ENCODE measurements at regions not wholly inside any gene's neighbourhood (a gene's known extent, or its start where the extent isn't known, plus 50 kb on each side); places are given as distances from the start of the nearest gene placed in this dataset.

DNA sequence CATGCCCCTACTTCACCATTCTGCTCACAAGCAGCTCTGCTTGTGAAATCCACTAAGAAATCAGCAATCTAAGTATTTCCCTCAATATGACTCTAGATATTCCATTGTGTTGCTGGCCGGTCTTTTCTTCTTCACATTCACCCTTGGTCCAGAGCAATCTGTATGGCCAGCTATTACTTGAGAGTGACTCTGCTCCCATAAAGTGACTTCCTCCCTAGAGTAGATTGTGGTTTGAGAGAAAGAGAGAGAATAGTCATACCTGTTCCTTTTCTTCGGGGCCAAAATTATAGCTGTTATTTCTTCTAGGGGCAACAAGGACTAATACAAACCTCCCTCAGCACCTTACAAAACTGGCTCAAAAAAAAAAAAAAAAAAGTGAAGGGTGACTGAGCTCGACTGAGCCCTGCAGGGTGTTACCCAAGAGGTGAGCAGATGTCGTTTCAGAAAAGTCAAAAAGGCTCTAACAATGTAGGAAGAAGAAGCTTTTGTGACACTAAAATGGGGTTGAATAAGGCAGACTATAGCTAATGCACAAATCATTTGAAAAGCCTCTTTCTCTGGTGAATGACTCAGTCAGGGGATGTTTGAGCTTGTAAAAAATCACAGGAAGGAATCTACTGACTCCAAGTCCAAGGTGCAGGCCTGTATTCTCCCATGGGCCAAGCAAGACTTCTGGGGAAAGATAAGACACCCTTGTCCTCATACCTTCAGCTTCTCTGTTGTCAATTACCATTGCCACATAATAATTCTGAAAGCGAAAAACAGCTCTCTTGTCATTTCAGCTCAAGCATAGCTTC, 161.0 kb upstream of the SLC24A5 start:
- Histone ChIP-seq H3K27ac (replicated peaks) (no peak overlapping the region), H3K9me3 (replicated peaks) (no peaks in the 10 kb centered on the region), H3K36me3 (no peaks in the 10 kb centered on the region), H3K4me3 (no peak overlapping the region), H3K27me3 (ENCODE audit: low read depth) (no peaks in the 10 kb centered on the region), H3K4me1 (no peaks in the 10 kb centered on the region)
- no peak for DNase-seq
- TF ChIP-seq, protein P1, sequence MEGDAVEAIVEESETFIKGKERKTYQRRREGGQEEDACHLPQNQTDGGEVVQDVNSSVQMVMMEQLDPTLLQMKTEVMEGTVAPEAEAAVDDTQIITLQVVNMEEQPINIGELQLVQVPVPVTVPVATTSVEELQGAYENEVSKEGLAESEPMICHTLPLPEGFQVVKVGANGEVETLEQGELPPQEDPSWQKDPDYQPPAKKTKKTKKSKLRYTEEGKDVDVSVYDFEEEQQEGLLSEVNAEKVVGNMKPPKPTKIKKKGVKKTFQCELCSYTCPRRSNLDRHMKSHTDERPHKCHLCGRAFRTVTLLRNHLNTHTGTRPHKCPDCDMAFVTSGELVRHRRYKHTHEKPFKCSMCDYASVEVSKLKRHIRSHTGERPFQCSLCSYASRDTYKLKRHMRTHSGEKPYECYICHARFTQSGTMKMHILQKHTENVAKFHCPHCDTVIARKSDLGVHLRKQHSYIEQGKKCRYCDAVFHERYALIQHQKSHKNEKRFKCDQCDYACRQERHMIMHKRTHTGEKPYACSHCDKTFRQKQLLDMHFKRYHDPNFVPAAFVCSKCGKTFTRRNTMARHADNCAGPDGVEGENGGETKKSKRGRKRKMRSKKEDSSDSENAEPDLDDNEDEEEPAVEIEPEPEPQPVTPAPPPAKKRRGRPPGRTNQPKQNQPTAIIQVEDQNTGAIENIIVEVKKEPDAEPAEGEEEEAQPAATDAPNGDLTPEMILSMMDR (IDR thresholded peaks at IDR 0.05; ENCODE audit: borderline replicate concordance): no peak
- intact Hi-C loops (cut with micrococcal nuclease): no loop called here

DNA sequence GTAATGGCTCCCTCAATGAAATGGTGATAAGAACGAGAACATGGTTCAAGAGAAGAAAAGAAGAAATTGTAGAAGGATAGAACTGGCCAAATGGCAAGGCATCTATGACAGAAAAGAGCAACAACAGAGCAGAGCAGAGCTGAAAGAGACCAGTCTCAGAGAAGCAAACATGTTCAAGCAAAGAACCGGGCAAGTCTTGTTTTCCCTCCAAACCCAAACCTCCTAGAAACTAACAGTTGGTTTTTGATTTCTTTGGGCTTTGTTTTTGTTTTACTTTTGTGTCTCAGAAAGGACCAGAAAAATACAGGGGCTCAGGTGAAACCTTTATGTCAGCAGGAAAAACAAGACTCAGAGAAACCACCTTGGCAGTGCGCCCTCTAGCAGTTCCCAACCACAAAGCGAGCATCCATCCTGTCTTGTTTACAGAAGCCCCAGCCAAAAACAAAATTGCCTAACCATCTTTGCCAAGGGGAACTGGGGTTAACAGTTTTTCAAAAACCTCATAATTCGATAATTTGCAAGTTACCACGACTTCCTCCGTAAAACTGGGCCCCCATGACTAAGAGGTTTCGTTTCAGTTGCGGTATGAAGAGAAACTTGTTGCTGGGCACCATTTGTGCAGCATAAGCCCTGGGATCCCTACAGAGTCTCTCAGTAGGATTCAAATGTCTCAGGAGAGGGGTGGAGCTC, 159.2 kb upstream of the SLC24A5 start:
- intact Hi-C loops (cut with micrococcal nuclease): no loop called here

DNA sequence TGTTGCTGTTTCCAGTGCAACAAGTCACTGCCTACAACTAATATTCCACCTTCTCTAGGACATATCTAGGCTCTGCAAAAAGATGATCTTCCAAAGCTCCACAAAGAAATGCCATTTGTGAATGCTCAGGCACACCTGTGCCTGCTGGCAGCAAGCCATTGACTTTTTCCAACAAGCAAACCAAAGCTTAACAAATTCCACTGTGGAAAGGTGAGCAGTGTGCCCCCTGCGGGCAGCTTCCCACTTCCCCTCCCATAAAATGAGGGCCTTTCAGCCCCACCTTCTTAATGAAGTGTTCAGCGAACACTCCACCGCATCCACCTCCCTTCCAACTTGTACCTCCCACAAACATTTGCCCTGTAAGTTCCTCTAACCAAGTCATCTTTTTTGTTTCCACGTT, 157.5 kb upstream of the SLC24A5 start:
- intact Hi-C loops (cut with micrococcal nuclease): no loop called here
- no peak overlapping the region for H3K27ac ChIP-seq (replicated peaks)
- no peaks in the 10 kb centered on the region for H3K27me3 ChIP-seq (ENCODE audit: low read depth)
- no peaks in the 10 kb centered on the region for H3K36me3 ChIP-seq
- no peak overlapping the region for H3K4me3 ChIP-seq
- no peaks in the 10 kb centered on the region for H3K4me1 ChIP-seq
- no peak for DNase-seq
- TF ChIP-seq, protein P1 (IDR thresholded peaks at IDR 0.05; ENCODE audit: borderline replicate concordance): no peak
- no peaks in the 10 kb centered on the region for H3K9me3 ChIP-seq (replicated peaks)

More for the DNA sequence above, 159.2 kb upstream of the SLC24A5 start:
- Histone ChIP-seq H3K36me3 (no peaks in the 10 kb centered on the region), H3K4me1 (no peaks in the 10 kb centered on the region), H3K9me3 (replicated peaks) (no peaks in the 10 kb centered on the region), H3K27me3 (ENCODE audit: low read depth) (no peaks in the 10 kb centered on the region), H3K27ac (replicated peaks) (no peak overlapping the region), H3K4me3 (no peak overlapping the region)
- TF ChIP-seq, protein P1 (IDR thresholded peaks at IDR 0.05; ENCODE audit: borderline replicate concordance): no peak
- DNase-seq: no peak

DNA sequence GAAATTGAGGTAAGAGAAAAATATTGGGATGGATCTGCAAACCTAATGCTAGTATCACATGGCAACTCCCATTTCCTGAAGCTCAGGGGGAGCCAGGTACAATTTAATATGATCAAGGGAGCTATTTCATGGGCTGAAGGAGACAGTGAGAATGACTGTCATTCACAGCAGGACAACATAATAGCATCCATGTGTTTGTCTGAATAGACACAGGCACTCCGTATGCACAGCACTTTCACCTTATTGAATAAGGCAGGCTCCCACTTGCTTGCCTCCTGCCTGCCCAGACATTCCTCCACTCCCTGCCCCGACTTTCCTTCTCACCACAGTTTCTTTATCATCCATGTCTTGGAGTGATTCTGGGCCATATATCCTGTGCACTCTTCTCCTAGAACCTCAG, 156.6 kb upstream of the SLC24A5 start:
- TF ChIP-seq, protein P1 (IDR thresholded peaks at IDR 0.05; ENCODE audit: borderline replicate concordance): no peak
- no peaks in the 10 kb centered on the region for H3K27me3 ChIP-seq (ENCODE audit: low read depth)
- no peak overlapping the region for H3K27ac ChIP-seq (replicated peaks)
- H3K36me3 ChIP-seq: no peaks in the 10 kb centered on the region
- intact Hi-C loops (cut with micrococcal nuclease): no loop called here
- no peak for DNase-seq
- H3K4me1 ChIP-seq: no peaks in the 10 kb centered on the region
- H3K9me3 ChIP-seq (replicated peaks): no peaks in the 10 kb centered on the region
- H3K4me3 ChIP-seq: no peak overlapping the region

DNA sequence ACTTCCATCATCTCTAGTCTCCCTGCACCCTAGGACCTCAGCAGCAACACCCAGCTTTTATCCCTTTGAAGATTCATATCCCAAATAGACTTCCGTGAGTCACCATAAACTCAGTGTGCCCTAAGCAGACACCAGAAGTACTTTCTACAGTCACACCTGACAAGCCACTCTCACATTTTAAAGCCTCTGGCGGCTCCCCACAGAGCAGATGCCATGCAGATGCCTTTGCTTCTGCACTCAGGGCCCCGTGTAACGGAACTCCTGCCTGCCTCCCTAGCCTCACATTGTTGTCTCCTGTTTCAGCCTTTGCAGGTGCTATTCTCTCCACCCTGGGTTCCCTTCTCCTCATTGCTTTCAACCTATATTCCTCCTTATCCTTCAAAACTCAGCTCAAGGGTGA, 155.5 kb upstream of the SLC24A5 start:
- intact Hi-C loops (cut with micrococcal nuclease): no loop called here
- DNase-seq: no peak
- H3K36me3 ChIP-seq: no peaks in the 10 kb centered on the region
- H3K4me3 ChIP-seq: no peak overlapping the region
- TF ChIP-seq, protein P1 (IDR thresholded peaks at IDR 0.05; ENCODE audit: borderline replicate concordance): no peak
- H3K4me1 ChIP-seq: no peaks in the 10 kb centered on the region
- no peak overlapping the region for H3K27ac ChIP-seq (replicated peaks)
- no peaks in the 10 kb centered on the region for H3K27me3 ChIP-seq (ENCODE audit: low read depth)
- H3K9me3 ChIP-seq (replicated peaks): no peaks in the 10 kb centered on the region

Measured in left ventricle myocardium inferior (tissue), 1 donor.